ENCODE measurements at regions not wholly inside any gene's neighbourhood (a gene's known extent, or its start where the extent isn't known, plus 50 kb on each side); places are given as distances from the start of the nearest gene placed in this dataset.

DNA sequence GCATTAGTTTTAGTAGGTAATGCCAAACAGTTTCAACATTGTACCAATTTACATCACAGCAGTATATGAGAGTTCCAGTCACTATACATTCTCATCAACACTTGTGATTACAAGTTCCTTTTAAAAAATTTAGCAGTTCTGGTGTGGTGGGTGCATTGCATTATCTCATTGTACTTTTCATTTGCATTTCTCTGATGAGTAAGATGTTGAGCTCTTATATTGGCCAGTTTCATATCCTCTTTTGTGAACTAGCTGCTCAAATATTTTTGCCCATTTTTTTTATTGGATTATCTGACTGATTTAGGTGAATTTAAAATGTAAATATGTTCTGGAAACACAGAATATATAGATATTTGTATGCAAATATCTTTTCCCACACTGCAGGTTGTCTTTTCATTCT is 160.9 kb upstream of the NR3C1 start:
- Histone ChIP-seq H3K9ac (ENCODE audit: control insufficient read depth, extremely low read depth, insufficient read depth, low read length) (no peak overlapping the region), H3K4me3 (ENCODE audit: control insufficient read depth in 2 of 3, extremely low read depth in 1 of 3, insufficient read depth in 2 of 3, low read depth in 1 of 3, low read length in 3 of 3) (no peak overlapping the region), H3K27me3 (ENCODE audit: control insufficient read depth, extremely low read depth, insufficient read depth, low read length) (no peaks in the 10 kb centered on the region), H3K79me2 (ENCODE audit: control insufficient read depth, insufficient read depth, low read length) (no peaks in the 10 kb centered on the region), H3K9me3 (ENCODE audit: control insufficient read depth, low read depth, low read length) (no peaks in the 10 kb centered on the region), H3K4me2 (ENCODE audit: control insufficient read depth, extremely low read depth, insufficient read depth, low read depth, low read length) (no peak overlapping the region), H3K9me1 (ENCODE audit: control insufficient read depth, extremely low read depth, insufficient read depth, low read length) (no peaks in the 10 kb centered on the region), H4K20me1 (ENCODE audit: control insufficient read depth, extremely low read depth, insufficient read depth, low read length) (no peaks in the 10 kb centered on the region), H2AFZ (ENCODE audit: control insufficient read depth, low read length) (no peak overlapping the region), H3K4me1 (ENCODE audit: control insufficient read depth, extremely low read depth, insufficient read depth, low read length) (no peaks in the 10 kb centered on the region), H3K36me3 (ENCODE audit: control insufficient read depth in 2 of 2, extremely low read depth in 1 of 2, insufficient read depth in 2 of 2, low read length in 2 of 2) (no peaks in the 10 kb centered on the region), H3K27ac (ENCODE audit: control insufficient read depth, insufficient read depth, low read length) (no peak overlapping the region)
- TF ChIP-seq CTCF (optimal IDR thresholded peaks at IDR 0.05 in 1 of 3, IDR thresholded peaks at IDR 0.05 in 1 of 3, conservative IDR thresholded peaks at IDR 0.05 in 1 of 3; ENCODE audit: extremely low read depth in 1 of 3, insufficient read depth in 2 of 3, low read length in 3 of 3) (no peak), EZH2 (IDR thresholded peaks at IDR 0.05; ENCODE audit: low read length) (no peak)
- DNase-seq (ENCODE audit: low read depth, low spot score) (no peak), FAIRE-seq (no peak)
- dilution Hi-C loops (cut with MboI; ENCODE audit: extremely low pct_ligation_motif_present, low sequenced_read_pairs): no loop called here

DNA sequence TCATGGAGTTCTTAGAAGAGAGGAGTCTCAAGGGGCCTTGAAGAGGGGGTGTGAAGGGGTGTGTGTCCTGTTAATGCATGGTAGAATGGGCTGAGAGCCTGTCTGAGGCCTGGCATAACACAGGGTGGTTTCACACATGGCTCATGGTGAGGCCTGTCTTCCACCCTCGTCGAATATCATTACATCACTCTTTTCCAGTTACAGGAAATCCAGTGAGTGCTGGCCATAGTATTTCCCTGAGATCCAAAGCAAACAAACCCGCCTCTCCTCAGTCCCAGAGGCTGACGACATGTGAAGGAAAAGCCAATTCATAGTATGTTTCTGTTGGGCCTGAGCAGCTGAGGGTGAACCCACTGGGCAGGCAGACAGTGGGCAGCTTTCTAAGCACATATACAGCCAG is 159.4 kb upstream of the NR3C1 start:
- Histone ChIP-seq H3K9me3 (ENCODE audit: control insufficient read depth, low read depth, low read length) (no peaks in the 10 kb centered on the region), H3K9ac (ENCODE audit: control insufficient read depth, extremely low read depth, insufficient read depth, low read length) (no peak overlapping the region), H2AFZ (ENCODE audit: control insufficient read depth, low read length) (no peak overlapping the region), H4K20me1 (ENCODE audit: control insufficient read depth, extremely low read depth, insufficient read depth, low read length) (no peaks in the 10 kb centered on the region), H3K27me3 (ENCODE audit: control insufficient read depth, extremely low read depth, insufficient read depth, low read length) (no peaks in the 10 kb centered on the region), H3K4me1 (ENCODE audit: control insufficient read depth, extremely low read depth, insufficient read depth, low read length) (no peaks in the 10 kb centered on the region), H3K79me2 (ENCODE audit: control insufficient read depth, insufficient read depth, low read length) (no peaks in the 10 kb centered on the region), H3K4me3 (ENCODE audit: control insufficient read depth in 2 of 3, extremely low read depth in 1 of 3, insufficient read depth in 2 of 3, low read depth in 1 of 3, low read length in 3 of 3) (no peak overlapping the region), H3K9me1 (ENCODE audit: control insufficient read depth, extremely low read depth, insufficient read depth, low read length) (no peaks in the 10 kb centered on the region), H3K27ac (ENCODE audit: control insufficient read depth, insufficient read depth, low read length) (no peak overlapping the region), H3K4me2 (ENCODE audit: control insufficient read depth, extremely low read depth, insufficient read depth, low read depth, low read length) (no peak overlapping the region), H3K36me3 (ENCODE audit: control insufficient read depth in 2 of 2, extremely low read depth in 1 of 2, insufficient read depth in 2 of 2, low read length in 2 of 2) (no peaks in the 10 kb centered on the region)
- TF ChIP-seq EZH2 (IDR thresholded peaks at IDR 0.05; ENCODE audit: low read length): no peak
- no peak for TF ChIP-seq CTCF (optimal IDR thresholded peaks at IDR 0.05 in 1 of 3, IDR thresholded peaks at IDR 0.05 in 1 of 3, conservative IDR thresholded peaks at IDR 0.05 in 1 of 3; ENCODE audit: extremely low read depth in 1 of 3, insufficient read depth in 2 of 3, low read length in 3 of 3)
- FAIRE-seq: no peak
- dilution Hi-C loops (cut with MboI; ENCODE audit: extremely low pct_ligation_motif_present, low sequenced_read_pairs): no loop called here
- DNase-seq (ENCODE audit: low read depth, low spot score): no peak
